BLaER1 (cell line): ENCODE measurements at regions not wholly inside any gene's neighbourhood (a gene's known extent, or its start where the extent isn't known, plus 50 kb on each side); places are given as distances from the start of the nearest gene placed in this dataset.
"Not testable (repeated sequence)": the region's sequence is repeated elsewhere in the genome, so short reads cannot be mapped to it uniquely, and the experiment has no call there.

Experiments
- H3K27ac ChIP-seq: shearing (Covaris generic); formaldehyde crosslinking; 2 replicates; pipeline ENCODE4 v1.8.1; 2022
- H3K27me3 ChIP-seq: shearing (Covaris generic); formaldehyde crosslinking; 2 replicates; pipeline ENCODE4 v1.8.1; 2022
- H3K36me3 ChIP-seq: shearing (Covaris generic); formaldehyde crosslinking; 2 replicates; pipeline ENCODE4 v1.8.1; 2022
- H3K4me1 ChIP-seq: shearing (Covaris generic); formaldehyde crosslinking; 2 replicates; pipeline ENCODE4 v1.8.1; 2022
- H3K4me2 ChIP-seq: shearing (Covaris generic); formaldehyde crosslinking; 2 replicates; pipeline ENCODE4 v1.8.1; 2022
- H3K4me3 ChIP-seq: shearing (Covaris generic); formaldehyde crosslinking; 2 replicates; pipeline ENCODE4 v1.8.1; 2022
- H3K9ac ChIP-seq: shearing (Covaris generic); formaldehyde crosslinking; 2 replicates; pipeline ENCODE4 v1.8.1; 2022
- H3K9me3 ChIP-seq: shearing (Covaris generic); formaldehyde crosslinking; 2 replicates; pipeline ENCODE4 v1.8.1; 2022
- H4K20me1 ChIP-seq: shearing (Covaris generic); formaldehyde crosslinking; 2 replicates; pipeline ENCODE4 v1.8.1; 2022
- Cebpa-rat ChIP-seq: shearing (Covaris generic); IDR thresholded peaks from 2 replicates; pipeline ENCODE4 v1.8.1; 2022

DNA sequence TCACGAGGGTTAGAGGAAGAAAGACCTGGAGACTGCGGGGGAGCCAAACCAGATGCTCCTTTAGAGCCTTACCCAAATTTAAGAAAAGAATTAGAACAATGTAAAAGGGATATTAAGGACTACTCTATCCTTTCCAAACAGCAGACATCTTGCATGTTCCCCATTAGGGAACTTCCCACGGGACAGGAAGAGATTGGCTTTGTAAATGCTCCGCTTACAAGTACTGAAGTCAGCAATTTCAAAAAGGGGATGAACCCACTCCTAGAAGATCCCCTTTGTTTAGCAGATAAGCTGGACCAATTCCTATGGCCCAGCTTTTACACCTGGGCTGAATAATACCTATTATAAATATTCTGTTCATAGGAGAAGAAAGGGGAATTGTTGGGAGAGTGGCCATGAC lies 74.2 kb downstream of the APOBEC1 start:
- no peaks in the 10 kb centered on the region for H4K20me1 ChIP-seq
- no peak overlapping the region for H3K4me2 ChIP-seq
- no peak overlapping the region for H3K9ac ChIP-seq
- H3K9me3 ChIP-seq, result peaks cover 30% of the 10 kb centered on the region
- H3K27ac ChIP-seq, result no peak overlapping the region
- TF ChIP-seq Cebpa-rat, result no peak
- no peaks in the 10 kb centered on the region for H3K4me1 ChIP-seq
- no peak overlapping the region for H3K4me3 ChIP-seq
- no peaks in the 10 kb centered on the region for H3K36me3 ChIP-seq
- H3K27me3 ChIP-seq, result no peaks in the 10 kb centered on the region

DNA sequence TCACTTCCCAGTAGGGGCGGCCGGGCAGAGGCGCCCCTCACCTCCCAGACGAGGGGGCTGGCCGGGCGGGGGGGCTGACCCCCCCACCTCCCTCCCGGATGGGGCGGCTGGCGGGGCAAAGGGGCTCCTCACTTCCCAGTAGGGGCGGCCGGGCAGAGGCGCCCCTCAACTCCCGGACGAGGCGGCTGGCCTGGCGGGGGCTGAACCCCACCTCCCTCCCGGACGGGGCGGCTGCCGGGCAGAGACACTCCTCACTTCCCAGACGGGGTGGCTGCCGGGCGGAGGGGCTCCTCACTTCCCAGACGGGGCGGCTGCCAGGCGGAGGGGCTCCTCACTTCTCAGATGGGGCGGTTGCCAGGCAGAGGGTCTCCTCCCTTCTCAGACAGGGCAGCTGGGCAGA lies 75.6 kb downstream of the APOBEC1 start:
- peaks cover 30% of the 10 kb centered on the region for H3K9me3 ChIP-seq
- H3K4me3 ChIP-seq, H3K4me2 ChIP-seq, H3K36me3 ChIP-seq, H3K4me1 ChIP-seq, H3K9ac ChIP-seq, H4K20me1 ChIP-seq, H3K27me3 ChIP-seq, H3K27ac ChIP-seq: not testable (repeated sequence)

DNA sequence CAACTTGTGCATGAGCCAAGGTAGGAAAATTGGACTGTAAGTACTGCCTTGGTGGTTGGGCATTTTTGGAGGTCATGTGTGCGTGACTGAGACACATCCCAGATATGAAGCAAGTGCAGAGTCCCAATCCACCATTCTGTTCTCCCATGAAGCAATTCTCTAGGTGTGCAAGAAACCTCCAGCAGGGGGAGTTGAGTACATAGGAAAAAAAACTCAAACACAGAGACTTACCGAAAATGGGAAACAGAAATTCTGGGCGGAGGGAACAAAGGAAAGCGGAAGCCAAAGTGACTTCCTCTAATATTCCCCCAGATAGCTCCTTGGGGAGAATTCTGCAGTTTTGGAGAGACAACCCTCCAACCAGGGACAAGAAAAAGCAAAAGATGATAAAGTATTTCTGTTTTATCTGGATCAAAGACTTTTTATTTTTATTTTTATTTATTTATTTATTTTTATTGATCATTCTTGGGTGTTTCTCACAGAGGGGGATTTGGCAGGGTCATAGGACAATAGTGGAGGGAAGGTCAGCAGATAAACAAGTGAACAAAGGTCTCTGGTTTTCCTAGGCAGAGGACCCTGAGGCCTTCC lies 76.9 kb downstream of the APOBEC1 start:
- not testable (repeated sequence) for H4K20me1 ChIP-seq, H3K4me2 ChIP-seq, H3K27me3 ChIP-seq, H3K9ac ChIP-seq, H3K27ac ChIP-seq, H3K36me3 ChIP-seq, H3K4me3 ChIP-seq, H3K4me1 ChIP-seq
- peaks cover 30% of the 10 kb centered on the region for H3K9me3 ChIP-seq

DNA sequence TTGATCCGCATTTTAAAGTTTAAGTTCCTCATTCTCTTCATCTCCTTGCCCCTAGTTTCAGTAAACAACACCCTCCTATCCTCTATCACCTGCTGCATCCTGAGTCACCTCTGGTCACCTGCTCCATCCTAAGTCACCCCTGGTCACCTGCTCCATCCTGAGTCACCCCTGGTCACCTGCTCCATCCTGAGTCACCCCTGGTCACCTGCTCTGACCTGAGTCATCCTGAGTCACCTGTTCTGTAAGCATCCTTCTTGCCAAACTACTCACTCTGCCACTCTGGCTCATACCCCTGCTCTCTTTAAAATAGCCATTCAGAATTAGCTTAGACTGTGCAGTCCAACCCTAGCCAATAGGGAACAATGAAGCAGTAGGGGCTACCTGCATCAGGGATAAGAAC lies 80.6 kb upstream of the CD163 start:
- not testable (repeated sequence) for H3K4me2 ChIP-seq, H3K27me3 ChIP-seq, H3K4me3 ChIP-seq, H4K20me1 ChIP-seq, H3K36me3 ChIP-seq, H3K4me1 ChIP-seq, H3K9ac ChIP-seq, H3K27ac ChIP-seq
- H3K9me3 ChIP-seq, result peaks cover 30% of the 10 kb centered on the region

DNA sequence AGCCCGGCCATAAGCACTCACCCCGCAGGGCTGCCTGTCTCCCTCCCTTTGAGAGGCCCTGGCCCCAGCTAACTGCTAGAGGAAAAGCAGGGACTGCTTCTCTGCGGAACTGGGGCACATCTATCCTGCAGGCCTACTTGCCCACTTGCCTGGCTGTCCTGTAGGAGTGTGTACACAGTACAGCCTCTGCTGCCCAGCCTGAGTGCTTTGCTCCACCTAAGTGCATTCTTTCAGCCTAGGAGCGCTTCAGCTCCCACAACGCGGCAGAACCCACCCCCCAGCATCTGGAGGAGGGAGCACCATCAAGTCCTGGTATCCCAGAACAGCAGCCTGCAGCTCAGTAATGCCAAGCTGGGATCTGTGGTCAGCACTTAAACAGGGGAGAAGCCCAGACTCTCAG lies 79.9 kb upstream of the CD163 start:
- no peak overlapping the region for H3K4me3 ChIP-seq
- no peak overlapping the region for H3K9ac ChIP-seq
- peaks cover 32% of the 10 kb centered on the region for H3K9me3 ChIP-seq
- H3K4me2 ChIP-seq, result no peak overlapping the region
- H4K20me1 ChIP-seq, result no peaks in the 10 kb centered on the region
- no peak overlapping the region for H3K27ac ChIP-seq
- no peaks in the 10 kb centered on the region for H3K4me1 ChIP-seq
- H3K36me3 ChIP-seq, result no peaks in the 10 kb centered on the region
- H3K27me3 ChIP-seq, result no peaks in the 10 kb centered on the region
- no peak for TF ChIP-seq Cebpa-rat

DNA sequence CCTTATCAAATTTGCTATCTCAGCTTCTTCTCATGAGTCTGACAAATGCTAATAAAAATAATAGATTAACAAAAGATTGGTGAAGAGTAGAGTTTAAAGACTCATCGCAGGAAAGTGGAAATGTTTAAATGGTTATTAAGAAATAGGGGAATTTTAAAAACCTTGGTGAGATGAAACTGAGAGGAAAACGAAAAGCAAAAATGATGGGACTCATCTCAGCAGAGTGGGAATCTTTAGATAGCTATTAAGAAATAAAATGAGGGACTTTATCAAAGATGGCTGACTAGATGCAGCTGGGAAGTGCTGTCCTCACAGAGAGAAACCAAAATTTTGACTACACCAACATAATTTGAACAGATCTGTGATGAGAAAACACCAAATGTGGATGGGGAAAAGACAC lies 79.2 kb upstream of the CD163 start:
- H3K9me3 ChIP-seq, result peaks cover 27% of the 10 kb centered on the region
- H3K27ac ChIP-seq, result no peak overlapping the region
- no peak for TF ChIP-seq Cebpa-rat
- no peak overlapping the region for H3K4me3 ChIP-seq
- no peaks in the 10 kb centered on the region for H4K20me1 ChIP-seq
- H3K36me3 ChIP-seq, result no peaks in the 10 kb centered on the region
- H3K4me1 ChIP-seq, result no peaks in the 10 kb centered on the region
- H3K9ac ChIP-seq, result no peak overlapping the region
- no peak overlapping the region for H3K4me2 ChIP-seq
- no peaks in the 10 kb centered on the region for H3K27me3 ChIP-seq

DNA sequence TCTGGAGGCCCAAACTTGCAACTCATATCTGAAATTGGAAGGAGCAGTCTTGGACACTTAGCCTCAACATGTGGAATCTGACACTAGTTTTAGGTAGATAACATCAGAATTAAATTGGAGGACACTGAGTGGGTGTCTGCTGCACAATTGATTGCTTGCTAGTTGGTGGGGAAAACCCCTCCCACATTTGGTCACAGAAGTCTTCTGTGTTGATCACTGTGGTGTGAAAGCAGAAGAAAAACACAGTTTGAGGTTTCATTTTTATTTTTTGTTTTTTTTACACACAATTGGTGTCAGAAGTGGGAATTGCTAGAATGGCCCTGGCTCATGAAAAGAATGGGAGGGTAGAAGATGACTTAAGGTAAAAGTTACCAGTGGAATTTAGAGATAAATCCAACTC lies 78.0 kb upstream of the CD163 start:
- no peaks in the 10 kb centered on the region for H3K4me1 ChIP-seq
- no peaks in the 10 kb centered on the region for H3K27me3 ChIP-seq
- no peak overlapping the region for H3K27ac ChIP-seq
- H3K9ac ChIP-seq, result no peak overlapping the region
- TF ChIP-seq Cebpa-rat, result no peak
- H3K4me2 ChIP-seq, result no peak overlapping the region
- no peak overlapping the region for H3K4me3 ChIP-seq
- H3K9me3 ChIP-seq, result peaks cover 22% of the 10 kb centered on the region
- H4K20me1 ChIP-seq, result no peaks in the 10 kb centered on the region
- no peaks in the 10 kb centered on the region for H3K36me3 ChIP-seq

DNA sequence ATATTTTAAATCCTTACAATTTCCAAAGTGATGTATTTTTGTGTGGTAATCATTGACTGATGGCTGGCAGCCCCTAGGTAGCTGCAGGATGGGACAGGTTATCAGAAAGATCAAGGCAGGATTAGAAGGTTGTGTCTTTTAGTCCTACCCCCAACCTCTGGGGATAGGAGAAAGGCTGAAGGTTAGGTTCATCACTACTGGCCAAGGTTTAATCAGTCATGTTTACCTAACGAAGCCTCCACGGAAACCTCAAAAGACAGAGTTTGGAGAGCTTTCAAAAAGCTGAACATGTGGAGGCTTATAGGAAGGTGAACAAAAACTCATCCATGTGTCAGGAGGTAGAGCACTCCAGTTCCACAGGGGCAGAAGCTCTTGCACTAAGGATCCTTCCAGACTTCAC lies 77.5 kb upstream of the CD163 start:
- H4K20me1 ChIP-seq, result no peaks in the 10 kb centered on the region
- no peak for TF ChIP-seq Cebpa-rat
- no peak overlapping the region for H3K9ac ChIP-seq
- no peak overlapping the region for H3K27ac ChIP-seq
- H3K36me3 ChIP-seq, result no peaks in the 10 kb centered on the region
- peaks cover 22% of the 10 kb centered on the region for H3K9me3 ChIP-seq
- no peak overlapping the region for H3K4me3 ChIP-seq
- H3K4me2 ChIP-seq, result no peak overlapping the region
- H3K4me1 ChIP-seq, result no peaks in the 10 kb centered on the region
- H3K27me3 ChIP-seq, result no peaks in the 10 kb centered on the region

DNA sequence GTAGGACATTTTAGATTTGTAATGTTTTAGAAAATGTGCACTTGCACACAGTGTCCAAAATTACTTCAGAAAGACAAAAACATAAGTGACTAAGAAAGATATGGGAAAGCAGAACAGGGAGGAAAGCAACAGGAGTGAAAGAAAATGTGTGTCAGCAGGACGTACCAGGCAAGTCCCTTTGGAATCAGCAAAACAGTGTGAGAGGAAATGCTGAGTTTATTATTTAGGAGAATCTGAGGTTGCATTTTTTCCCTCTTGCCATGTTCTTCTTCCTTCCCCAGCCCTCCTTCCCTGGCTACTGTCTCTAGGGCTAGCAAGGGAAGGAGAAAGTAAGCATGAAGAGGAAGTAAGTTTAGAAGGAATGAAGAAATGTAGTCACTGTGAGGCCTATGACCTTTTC lies 67.7 kb upstream of the CD163 start:
- Histone ChIP-seq H3K4me2 (no peak overlapping the region), H3K4me1 (no peaks in the 10 kb centered on the region), H3K36me3 (no peaks in the 10 kb centered on the region), H3K9me3 (no peaks in the 10 kb centered on the region), H3K4me3 (no peak overlapping the region), H3K9ac (no peak overlapping the region), H4K20me1 (no peaks in the 10 kb centered on the region), H3K27ac (no peak overlapping the region), H3K27me3 (no peaks in the 10 kb centered on the region)
- TF ChIP-seq Cebpa-rat, result no peak

DNA sequence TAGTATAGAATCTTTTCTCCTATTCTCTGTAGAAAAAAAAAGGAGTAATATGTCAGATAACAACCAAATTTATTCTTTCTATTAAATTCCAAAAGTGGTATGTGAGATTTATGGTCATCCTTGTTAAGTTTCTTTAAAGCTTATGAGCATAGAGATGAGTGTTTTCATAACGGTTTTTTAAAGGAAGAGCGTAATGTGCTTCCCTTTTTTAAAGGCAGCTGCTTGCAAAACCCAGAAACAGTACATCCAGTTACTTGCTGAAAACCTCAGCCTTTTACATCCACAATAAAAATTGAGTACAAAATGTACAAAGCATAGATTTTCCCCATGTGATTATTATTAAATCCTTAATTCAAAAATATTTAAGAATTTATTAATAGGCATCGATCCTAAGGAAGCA lies 53.6 kb upstream of the CD163 start:
- Histone ChIP-seq H3K27ac (no peak overlapping the region), H3K4me2 (no peak overlapping the region), H3K9ac (no peak overlapping the region), H3K9me3 (no peaks in the 10 kb centered on the region), H3K4me3 (no peak overlapping the region), H3K27me3 (no peaks in the 10 kb centered on the region), H3K36me3 (no peaks in the 10 kb centered on the region), H3K4me1 (peaks cover 22% of the 10 kb centered on the region), H4K20me1 (no peaks in the 10 kb centered on the region)
- no peak for TF ChIP-seq Cebpa-rat

DNA sequence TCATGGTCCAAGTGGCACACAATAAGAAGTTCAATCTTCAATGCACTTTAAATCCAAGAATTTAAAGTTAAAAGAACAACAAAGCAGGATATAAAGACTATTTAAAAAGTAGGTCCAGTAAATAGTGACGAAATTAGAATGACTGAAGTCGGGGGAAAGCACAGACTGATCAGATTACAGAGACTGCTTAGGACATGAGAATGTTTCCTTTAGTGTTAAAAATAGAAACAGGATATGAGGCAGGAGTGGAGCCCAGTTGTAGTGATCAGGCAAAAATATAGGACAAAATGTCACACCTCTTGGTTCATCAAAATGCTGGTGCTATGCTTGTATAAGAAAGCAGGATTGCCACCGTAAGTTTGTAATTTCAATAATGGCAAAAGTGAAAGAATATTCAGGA lies 52.2 kb upstream of the CD163 start:
- Histone ChIP-seq H3K9ac (no peak overlapping the region), H3K9me3 (no peaks in the 10 kb centered on the region), H3K4me3 (no peak overlapping the region), H3K4me2 (peak overlapping the region; percentile 50), H4K20me1 (no peaks in the 10 kb centered on the region), H3K4me1 (peaks cover 22% of the 10 kb centered on the region), H3K27ac (no peak overlapping the region), H3K27me3 (no peaks in the 10 kb centered on the region), H3K36me3 (no peaks in the 10 kb centered on the region)
- TF ChIP-seq Cebpa-rat, result no peak

DNA sequence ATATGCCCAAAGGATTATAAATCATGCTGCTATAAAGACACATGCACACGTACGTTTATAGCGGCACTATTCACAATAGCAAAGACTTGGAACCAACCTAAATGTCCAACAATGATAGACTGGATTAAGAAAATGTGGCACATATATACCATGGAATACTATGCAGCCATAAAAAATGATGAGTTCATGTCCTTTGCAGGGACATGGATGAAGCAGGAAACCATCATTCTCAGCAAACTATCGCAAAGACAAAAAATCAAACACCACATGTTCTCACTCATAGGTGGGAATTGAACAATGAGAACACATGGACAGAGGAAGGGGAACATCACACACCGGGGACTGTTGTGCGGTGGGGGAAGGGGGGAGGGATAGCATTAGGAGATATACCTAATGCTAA lies 51.3 kb upstream of the CD163 start:
- not testable (repeated sequence) for H3K27me3 ChIP-seq, H3K4me2 ChIP-seq, H3K27ac ChIP-seq, H3K9ac ChIP-seq, H3K36me3 ChIP-seq, H4K20me1 ChIP-seq, H3K4me3 ChIP-seq, H3K9me3 ChIP-seq
- peaks cover 22% of the 10 kb centered on the region for H3K4me1 ChIP-seq
